GM23338 (cell line): ENCODE measurements at regions not wholly inside any gene's neighbourhood (a gene's known extent, or its start where the extent isn't known, plus 50 kb on each side); places are given as distances from the start of the nearest gene placed in this dataset.

ENCODE experiments used
- ATAC-seq: fragments of 200-7000 bp; cut with Tn5 transposase; 3 replicates; pipeline ENCODE4 v1.9.1; 2020
- DNase-seq: peaks from one replicate; pipeline ENCODE4 v3.0.0-alpha.2; 2015; ENCODE audit warnings: low spot score
- H2AFZ ChIP-seq: fragments of 200-600 bp; sonication (generic); 2 replicates; pipeline ENCODE4 v1.8.0; 2016; ENCODE audit warnings: antibody characterized with exemption, mild to moderate bottlenecking, moderate library complexity
- H3F3A ChIP-seq: fragments of 200-600 bp; sonication (generic); replicated peaks from 2 replicates; pipeline ENCODE4 v1.8.0; 2017; ENCODE audit warnings: antibody characterized with exemption, mixed run types, low read depth
- H3K27ac ChIP-seq: fragments of 200-600 bp; sonication (generic); 2 replicates; pipeline ENCODE4 v1.6.1; 2016; ENCODE audit warnings: low read depth
- H3K27me3 ChIP-seq: fragments of 200-600 bp; sonication (generic); 2 replicates; pipeline ENCODE4 v1.8.0; 2016; ENCODE audit warnings: mild to moderate bottlenecking, mixed run types, moderate library complexity; ENCODE audit not compliant: insufficient read depth
- H3K36me3 ChIP-seq: fragments of 200-600 bp; sonication (generic); 2 replicates; pipeline ENCODE4 v1.8.0; 2016; ENCODE audit warnings: mild to moderate bottlenecking; ENCODE audit not compliant: insufficient read depth
- H3K4me1 ChIP-seq: fragments of 200-600 bp; sonication (generic); 2 replicates; pipeline ENCODE4 v1.8.0; 2016; ENCODE audit warnings: mild to moderate bottlenecking, moderate library complexity; ENCODE audit not compliant: insufficient read depth
- H3K4me2 ChIP-seq: fragments of 200-600 bp; sonication (generic); 2 replicates; pipeline ENCODE4 v1.7.1; 2017; ENCODE audit warnings: mixed run types
- H3K4me3 ChIP-seq: fragments of 200-600 bp; sonication (generic); 2 replicates; pipeline ENCODE4 v1.6.1; 2016; ENCODE audit warnings: mixed run types
- H3K79me2 ChIP-seq: fragments of 200-600 bp; sonication (generic); replicated peaks from 2 replicates; pipeline ENCODE4 v1.8.0; 2017; ENCODE audit warnings: mild to moderate bottlenecking; ENCODE audit not compliant: insufficient read depth
- H3K9me2 ChIP-seq: fragments of 200-600 bp; sonication (generic); 2 replicates; pipeline ENCODE4 v1.8.0; 2017; ENCODE audit not compliant: insufficient read depth
- H4K20me1 ChIP-seq: fragments of 200-600 bp; sonication (generic); replicated peaks from 2 replicates; pipeline ENCODE4 v1.8.0; 2017; ENCODE audit warnings: mild to moderate bottlenecking; ENCODE audit not compliant: insufficient read depth
- H3K27ac Mint-ChIP-seq: 2 replicates; pipeline ENCODE4 v1.8.0; 2020; ENCODE audit warnings: inconsistent platforms, mild to moderate bottlenecking, moderate library complexity, mixed read lengths
- H3K27me3 Mint-ChIP-seq: 3 replicates; pipeline ENCODE4 v1.8.0; 2022; ENCODE audit warnings: low read depth, mild to moderate bottlenecking, moderate library complexity, mixed read lengths, inconsistent platforms; ENCODE audit not compliant: insufficient read depth, poor library complexity
- H3K36me3 Mint-ChIP-seq: 3 replicates; pipeline ENCODE4 v1.8.0; 2021; ENCODE audit warnings: low read depth, mild to moderate bottlenecking, inconsistent platforms, moderate library complexity, mixed read lengths
- H3K4me1 Mint-ChIP-seq: 3 replicates; pipeline ENCODE4 v1.8.0; 2020; ENCODE audit warnings: mild to moderate bottlenecking, inconsistent platforms, mixed read lengths
- H3K4me3 Mint-ChIP-seq: 3 replicates; pipeline ENCODE4 v1.8.0; 2021; ENCODE audit warnings: moderate library complexity, mild to moderate bottlenecking, inconsistent platforms, mixed read lengths
- H3K9me3 Mint-ChIP-seq: 3 replicates; pipeline ENCODE4 v1.8.0; 2020; ENCODE audit warnings: moderate library complexity, mild to moderate bottlenecking, inconsistent platforms, mixed read lengths
- EZH2phosphoT487 ChIP-seq: fragments of 200-600 bp; sonication (generic); IDR thresholded peaks from one replicate; pipeline ENCODE4 v1.8.1; 2018; ENCODE audit warnings: antibody characterized with exemption; ENCODE audit not compliant: unreplicated experiment
- JUNB ChIP-seq: IDR thresholded peaks from one replicate; pipeline ENCODE4 v1.6.1; 2016; ENCODE audit warnings: antibody characterized with exemption; ENCODE audit not compliant: unreplicated experiment
- NANOG ChIP-seq: IDR thresholded peaks from 2 replicates; pipeline ENCODE4 v1.6.1; 2016; ENCODE audit warnings: antibody characterized with exemption, borderline replicate concordance
- POLR2AphosphoS5 ChIP-seq: IDR thresholded peaks from 2 replicates; pipeline ENCODE4 v1.6.1; 2016; ENCODE audit warnings: antibody characterized with exemption, low read depth
- STAT1 ChIP-seq: IDR thresholded peaks from one replicate; pipeline ENCODE4 v1.6.1; 2016; ENCODE audit warnings: antibody characterized with exemption; ENCODE audit not compliant: unreplicated experiment
- ZNF114 ChIP-seq: fragments of 250-450 bp; sonication (Bioruptor Pico); IDR thresholded peaks from 2 replicates; pipeline ENCODE4 v1.5.0; 2020; ENCODE audit warnings: mild to moderate bottlenecking, moderate library complexity
- ZNF331 ChIP-seq: fragments of 250-450 bp; sonication (Bioruptor Pico); IDR thresholded peaks from 2 replicates; pipeline ENCODE4 v1.5.0; 2020; ENCODE audit warnings: low read depth, mild to moderate bottlenecking, moderate library complexity
- TF ChIP-seq, protein P1 (sequence below): IDR thresholded peaks from one replicate; pipeline ENCODE4 v1.6.1; 2018; ENCODE audit warnings: antibody characterized with exemption; ENCODE audit not compliant: unreplicated experiment
- TF ChIP-seq, protein P2 (sequence below), 2 experiments: fragments of 200-600 bp in 1 of 2; sonication (generic) in 1 of 2; conservative IDR thresholded peaks; 2 replicates each; pipeline versions ENCODE4 v1.5.1 to v1.6.1; 2016 to 2017; ENCODE audit warnings: antibody characterized with exemption in 2 of 2, low read depth in 2 of 2, mild to moderate bottlenecking in 2 of 2, moderate library complexity in 1 of 2
- TF ChIP-seq, protein P3 (sequence below): IDR thresholded peaks from 2 replicates; pipeline ENCODE4 v1.6.1; 2016; ENCODE audit warnings: antibody characterized with exemption

DNA sequence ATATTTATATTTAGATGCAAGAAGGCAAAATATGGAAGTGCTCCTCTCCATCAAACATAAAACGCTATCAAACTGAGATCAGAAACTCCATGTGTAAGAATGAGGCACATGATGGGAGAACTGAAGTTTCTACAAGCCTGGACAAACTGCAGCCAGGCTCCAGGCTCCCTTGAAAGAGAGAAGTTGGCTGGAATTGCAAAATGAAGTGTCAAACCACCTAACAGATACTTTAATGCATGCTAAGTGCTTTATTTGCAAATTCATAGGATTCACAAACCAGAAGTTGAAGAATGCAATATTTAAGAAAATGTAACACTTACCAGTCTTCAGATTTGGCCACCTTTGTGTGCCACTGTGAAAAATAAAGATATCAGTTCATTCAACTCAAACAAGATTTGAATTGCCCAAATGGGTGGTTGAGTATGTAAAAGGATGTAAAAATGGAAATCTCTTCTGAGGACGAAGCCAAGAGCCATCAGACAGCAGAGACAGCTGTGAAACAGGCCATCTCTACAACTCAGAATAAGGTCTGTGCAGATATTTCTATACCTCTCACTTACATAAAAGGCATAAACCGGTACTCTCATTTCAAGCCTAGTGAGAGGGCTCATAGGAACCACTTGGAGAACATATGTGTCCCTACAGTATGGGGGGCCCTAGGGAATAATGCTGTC lies 87.0 kb downstream of the DPPA2 start:
- ATAC-seq, result no peak
- Mint-ChIP-seq H3K36me3 (peaks cover 10% of the 10 kb centered on the region), H3K4me3 (no peak overlapping the region), H3K4me1 (peaks cover 5% of the 10 kb centered on the region), H3K27me3 (no peaks in the 10 kb centered on the region), H3K27ac (no peak overlapping the region), H3K9me3 (peaks cover 12% of the 10 kb centered on the region; the same call in 2 of the 3 replicates)
- H4K20me1 ChIP-seq, result no peaks in the 10 kb centered on the region
- TF ChIP-seq, protein P1, sequence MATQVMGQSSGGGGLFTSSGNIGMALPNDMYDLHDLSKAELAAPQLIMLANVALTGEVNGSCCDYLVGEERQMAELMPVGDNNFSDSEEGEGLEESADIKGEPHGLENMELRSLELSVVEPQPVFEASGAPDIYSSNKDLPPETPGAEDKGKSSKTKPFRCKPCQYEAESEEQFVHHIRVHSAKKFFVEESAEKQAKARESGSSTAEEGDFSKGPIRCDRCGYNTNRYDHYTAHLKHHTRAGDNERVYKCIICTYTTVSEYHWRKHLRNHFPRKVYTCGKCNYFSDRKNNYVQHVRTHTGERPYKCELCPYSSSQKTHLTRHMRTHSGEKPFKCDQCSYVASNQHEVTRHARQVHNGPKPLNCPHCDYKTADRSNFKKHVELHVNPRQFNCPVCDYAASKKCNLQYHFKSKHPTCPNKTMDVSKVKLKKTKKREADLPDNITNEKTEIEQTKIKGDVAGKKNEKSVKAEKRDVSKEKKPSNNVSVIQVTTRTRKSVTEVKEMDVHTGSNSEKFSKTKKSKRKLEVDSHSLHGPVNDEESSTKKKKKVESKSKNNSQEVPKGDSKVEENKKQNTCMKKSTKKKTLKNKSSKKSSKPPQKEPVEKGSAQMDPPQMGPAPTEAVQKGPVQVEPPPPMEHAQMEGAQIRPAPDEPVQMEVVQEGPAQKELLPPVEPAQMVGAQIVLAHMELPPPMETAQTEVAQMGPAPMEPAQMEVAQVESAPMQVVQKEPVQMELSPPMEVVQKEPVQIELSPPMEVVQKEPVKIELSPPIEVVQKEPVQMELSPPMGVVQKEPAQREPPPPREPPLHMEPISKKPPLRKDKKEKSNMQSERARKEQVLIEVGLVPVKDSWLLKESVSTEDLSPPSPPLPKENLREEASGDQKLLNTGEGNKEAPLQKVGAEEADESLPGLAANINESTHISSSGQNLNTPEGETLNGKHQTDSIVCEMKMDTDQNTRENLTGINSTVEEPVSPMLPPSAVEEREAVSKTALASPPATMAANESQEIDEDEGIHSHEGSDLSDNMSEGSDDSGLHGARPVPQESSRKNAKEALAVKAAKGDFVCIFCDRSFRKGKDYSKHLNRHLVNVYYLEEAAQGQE, result no peak
- TF ChIP-seq JUNB (no peak), NANOG (no peak), STAT1 (no peak), POLR2AphosphoS5 (no peak), EZH2phosphoT487 (no peak)
- TF ChIP-seq, protein P2, sequence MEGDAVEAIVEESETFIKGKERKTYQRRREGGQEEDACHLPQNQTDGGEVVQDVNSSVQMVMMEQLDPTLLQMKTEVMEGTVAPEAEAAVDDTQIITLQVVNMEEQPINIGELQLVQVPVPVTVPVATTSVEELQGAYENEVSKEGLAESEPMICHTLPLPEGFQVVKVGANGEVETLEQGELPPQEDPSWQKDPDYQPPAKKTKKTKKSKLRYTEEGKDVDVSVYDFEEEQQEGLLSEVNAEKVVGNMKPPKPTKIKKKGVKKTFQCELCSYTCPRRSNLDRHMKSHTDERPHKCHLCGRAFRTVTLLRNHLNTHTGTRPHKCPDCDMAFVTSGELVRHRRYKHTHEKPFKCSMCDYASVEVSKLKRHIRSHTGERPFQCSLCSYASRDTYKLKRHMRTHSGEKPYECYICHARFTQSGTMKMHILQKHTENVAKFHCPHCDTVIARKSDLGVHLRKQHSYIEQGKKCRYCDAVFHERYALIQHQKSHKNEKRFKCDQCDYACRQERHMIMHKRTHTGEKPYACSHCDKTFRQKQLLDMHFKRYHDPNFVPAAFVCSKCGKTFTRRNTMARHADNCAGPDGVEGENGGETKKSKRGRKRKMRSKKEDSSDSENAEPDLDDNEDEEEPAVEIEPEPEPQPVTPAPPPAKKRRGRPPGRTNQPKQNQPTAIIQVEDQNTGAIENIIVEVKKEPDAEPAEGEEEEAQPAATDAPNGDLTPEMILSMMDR (conservative IDR thresholded peaks at IDR 0.05; ENCODE audit: low read depth in 2 of 2), result no peak
- H3K4me3 ChIP-seq, result no peak overlapping the region
- DNase-seq, result no peak
- no peaks in the 10 kb centered on the region for H3K79me2 ChIP-seq
- no peaks in the 10 kb centered on the region for H3F3A ChIP-seq
- H3K27ac ChIP-seq, result no peak overlapping the region
- no peaks in the 10 kb centered on the region for H3K36me3 ChIP-seq
- H3K4me1 ChIP-seq, result 0 out of 2 replicates have a peak, but pooled peaks cover under 1% of the 10 kb centered on the region
- no peaks in the 10 kb centered on the region for H3K27me3 ChIP-seq
- no peaks in the 10 kb centered on the region for H3K9me2 ChIP-seq
- H3K4me2 ChIP-seq, result no peak overlapping the region
- peak overlapping the region; percentile 43; the same call in 1 of the 2 replicates for H2AFZ ChIP-seq

DNA sequence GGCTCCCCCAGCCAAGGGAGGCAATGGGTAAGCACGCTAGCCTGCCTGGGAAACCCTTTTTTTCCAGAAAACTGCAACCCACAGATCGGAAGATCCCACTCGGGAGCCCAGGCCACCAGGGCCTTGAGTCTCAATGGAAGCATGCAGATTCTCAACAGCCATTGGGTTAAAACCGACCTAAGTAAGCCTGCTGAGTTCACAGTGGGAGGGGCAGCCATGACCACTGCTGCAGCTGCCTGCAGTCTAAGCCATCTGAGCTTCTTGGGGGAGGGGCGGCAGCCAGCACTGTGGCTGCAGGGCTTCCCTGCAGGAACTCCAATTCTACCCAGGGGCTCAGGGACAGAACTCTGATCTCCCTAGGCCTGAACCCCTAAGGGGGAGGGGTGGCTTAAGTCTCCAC lies 82.0 kb downstream of the DPPA2 start:
- no peaks in the 10 kb centered on the region for H3F3A ChIP-seq
- ATAC-seq, result peak; percentile 98
- H3K27me3 ChIP-seq, result no peaks in the 10 kb centered on the region
- Mint-ChIP-seq H3K4me3 (no peak overlapping the region), H3K27me3 (no peaks in the 10 kb centered on the region), H3K9me3 (peaks cover 12% of the 10 kb centered on the region; the same call in 2 of the 3 replicates), H3K27ac (no peak overlapping the region), H3K36me3 (peaks cover 10% of the 10 kb centered on the region), H3K4me1 (peaks cover 11% of the 10 kb centered on the region)
- no peaks in the 10 kb centered on the region for H3K79me2 ChIP-seq
- H3K4me3 ChIP-seq, result 0 out of 2 replicates have a peak overlapping the region, but pooled peaks have one; percentile 9
- H3K27ac ChIP-seq, result no peak overlapping the region
- H3K4me1 ChIP-seq, result peaks cover 6% of the 10 kb centered on the region; the same call in 1 of the 2 replicates
- peak; percentile 74 for DNase-seq
- H2AFZ ChIP-seq, result peak overlapping the region; percentile 90
- H3K4me2 ChIP-seq, result peak overlapping the region; percentile 31
- H3K36me3 ChIP-seq, result no peaks in the 10 kb centered on the region
- no peaks in the 10 kb centered on the region for H4K20me1 ChIP-seq
- H3K9me2 ChIP-seq, result no peaks in the 10 kb centered on the region
- no peak for TF ChIP-seq ZNF331 (CRISPR knock-in tag)
- TF ChIP-seq, protein P1, result no peak
- TF ChIP-seq ZNF114, result no peak
- no peak for TF ChIP-seq POLR2AphosphoS5
- no peak for TF ChIP-seq JUNB
- TF ChIP-seq EZH2phosphoT487, result no peak
- TF ChIP-seq, protein P3, sequence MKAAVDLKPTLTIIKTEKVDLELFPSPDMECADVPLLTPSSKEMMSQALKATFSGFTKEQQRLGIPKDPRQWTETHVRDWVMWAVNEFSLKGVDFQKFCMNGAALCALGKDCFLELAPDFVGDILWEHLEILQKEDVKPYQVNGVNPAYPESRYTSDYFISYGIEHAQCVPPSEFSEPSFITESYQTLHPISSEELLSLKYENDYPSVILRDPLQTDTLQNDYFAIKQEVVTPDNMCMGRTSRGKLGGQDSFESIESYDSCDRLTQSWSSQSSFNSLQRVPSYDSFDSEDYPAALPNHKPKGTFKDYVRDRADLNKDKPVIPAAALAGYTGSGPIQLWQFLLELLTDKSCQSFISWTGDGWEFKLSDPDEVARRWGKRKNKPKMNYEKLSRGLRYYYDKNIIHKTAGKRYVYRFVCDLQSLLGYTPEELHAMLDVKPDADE, result no peak
